ENCODE measurements at regions not wholly inside any gene's neighbourhood (a gene's known extent, or its start where the extent isn't known, plus 50 kb on each side); places are given as distances from the start of the nearest gene placed in this dataset.
"Not testable (repeated sequence)": the region's sequence is repeated elsewhere in the genome, so short reads cannot be mapped to it uniquely, and the experiment has no call there.

- Histone ChIP-seq H3K4me1 (no peaks in the 10 kb centered on the region), H3K27me3 (no peaks in the 10 kb centered on the region), H3K9ac (no peak overlapping the region), H3K4me2 (no peak overlapping the region), H3K9me3 (replicated peaks in 1 of 11) (no peaks in the 10 kb centered on the region), H3K36me3 (no peaks in the 10 kb centered on the region), H4K20me1 (no peaks in the 10 kb centered on the region), H3K4me3 (no peak overlapping the region), H3K27ac (no peak overlapping the region)
- no peak for TF ChIP-seq Cebpa-rat (IDR thresholded peaks at IDR 0.05)
These were observed 665.2 kb upstream of the ACO1 start for GRCh38 chr9:31719262-31719661.

- no peaks in the 10 kb centered on the region for H3K36me3 ChIP-seq
- no peak overlapping the region for H3K4me2 ChIP-seq
- H3K27ac ChIP-seq = no peak overlapping the region
- H3K27me3 ChIP-seq = no peaks in the 10 kb centered on the region
- TF ChIP-seq Cebpa-rat (IDR thresholded peaks at IDR 0.05) = no peak
- H4K20me1 ChIP-seq = no peaks in the 10 kb centered on the region
- no peaks in the 10 kb centered on the region for H3K9me3 ChIP-seq (replicated peaks in 1 of 11)
- H3K4me3 ChIP-seq = no peak overlapping the region
- H3K4me1 ChIP-seq = no peaks in the 10 kb centered on the region
- H3K9ac ChIP-seq = no peak overlapping the region
These were observed 654.0 kb upstream of the ACO1 start for GRCh38 chr9:31730398-31730797.

- Histone ChIP-seq H3K4me1 (no peaks in the 10 kb centered on the region), H3K9ac (no peak overlapping the region), H3K27ac (no peak overlapping the region), H3K27me3 (no peaks in the 10 kb centered on the region), H4K20me1 (no peaks in the 10 kb centered on the region), H3K9me3 (replicated peaks in 1 of 11) (no peaks in the 10 kb centered on the region), H3K4me3 (no peak overlapping the region), H3K36me3 (no peaks in the 10 kb centered on the region), H3K4me2 (no peak overlapping the region)
- no peak for TF ChIP-seq Cebpa-rat (IDR thresholded peaks at IDR 0.05)
These were observed 651.3 kb upstream of the ACO1 start for GRCh38 chr9:31733166-31733565.

GRCh38 chr9:31736581-31737179 is 647.8 kb upstream of the ACO1 start:
- H3K4me3 ChIP-seq = no peak overlapping the region
- no peaks in the 10 kb centered on the region for H3K9me3 ChIP-seq (replicated peaks in 1 of 11)
- H3K4me1 ChIP-seq = no peaks in the 10 kb centered on the region
- no peak for TF ChIP-seq Cebpa-rat (IDR thresholded peaks at IDR 0.05)
- no peaks in the 10 kb centered on the region for H3K27me3 ChIP-seq
- no peak overlapping the region for H3K27ac ChIP-seq
- no peaks in the 10 kb centered on the region for H4K20me1 ChIP-seq
- H3K4me2 ChIP-seq = no peak overlapping the region
- H3K36me3 ChIP-seq = no peaks in the 10 kb centered on the region
- H3K9ac ChIP-seq = no peak overlapping the region

- no peak for TF ChIP-seq Cebpa-rat (IDR thresholded peaks at IDR 0.05)
- Histone ChIP-seq H3K27me3 (no peaks in the 10 kb centered on the region), H3K4me1 (no peaks in the 10 kb centered on the region), H3K36me3 (no peaks in the 10 kb centered on the region), H4K20me1 (no peaks in the 10 kb centered on the region), H3K27ac (no peak overlapping the region), H3K4me2 (no peak overlapping the region), H3K9me3 (replicated peaks in 1 of 11) (no peaks in the 10 kb centered on the region), H3K4me3 (no peak overlapping the region), H3K9ac (no peak overlapping the region)
These were observed 643.7 kb upstream of the ACO1 start for GRCh38 chr9:31740705-31741104.

GRCh38 chr9:31744589-31744988 is 639.9 kb upstream of the ACO1 start:
- no peak for TF ChIP-seq Cebpa-rat (IDR thresholded peaks at IDR 0.05)
- no peaks in the 10 kb centered on the region for H3K9me3 ChIP-seq (replicated peaks in 1 of 11)
- H3K36me3 ChIP-seq = no peaks in the 10 kb centered on the region
- H3K4me3 ChIP-seq = no peak overlapping the region
- no peaks in the 10 kb centered on the region for H3K27me3 ChIP-seq
- H3K4me1 ChIP-seq = no peaks in the 10 kb centered on the region
- H3K9ac ChIP-seq = no peak overlapping the region
- H3K4me2 ChIP-seq = no peak overlapping the region
- no peak overlapping the region for H3K27ac ChIP-seq
- H4K20me1 ChIP-seq = no peaks in the 10 kb centered on the region

- Histone ChIP-seq H3K4me2 (no peak overlapping the region), H3K9me3 (replicated peaks in 1 of 11) (no peaks in the 10 kb centered on the region), H3K36me3 (no peaks in the 10 kb centered on the region), H3K27ac (no peak overlapping the region), H3K4me3 (no peak overlapping the region), H3K4me1 (no peaks in the 10 kb centered on the region), H4K20me1 (no peaks in the 10 kb centered on the region), H3K27me3 (no peaks in the 10 kb centered on the region), H3K9ac (no peak overlapping the region)
- no peak for TF ChIP-seq Cebpa-rat (IDR thresholded peaks at IDR 0.05)
These were observed 639.0 kb upstream of the ACO1 start for GRCh38 chr9:31745468-31745867.

- Histone ChIP-seq H4K20me1 (no peaks in the 10 kb centered on the region), H3K9me3 (replicated peaks in 1 of 11) (no peaks in the 10 kb centered on the region), H3K27me3 (no peaks in the 10 kb centered on the region), H3K4me1 (no peaks in the 10 kb centered on the region), H3K4me3 (no peak overlapping the region), H3K36me3 (no peaks in the 10 kb centered on the region), H3K9ac (no peak overlapping the region), H3K27ac (no peak overlapping the region), H3K4me2 (no peak overlapping the region)
- no peak for TF ChIP-seq Cebpa-rat (IDR thresholded peaks at IDR 0.05)
These were observed 638.6 kb upstream of the ACO1 start for GRCh38 chr9:31745886-31746285.

- Histone ChIP-seq H3K9ac (no peak overlapping the region), H3K36me3 (no peaks in the 10 kb centered on the region), H3K27ac (no peak overlapping the region), H4K20me1 (no peaks in the 10 kb centered on the region), H3K4me2 (no peak overlapping the region), H3K4me3 (no peak overlapping the region), H3K4me1 (no peaks in the 10 kb centered on the region), H3K9me3 (replicated peaks in 1 of 11) (no peaks in the 10 kb centered on the region), H3K27me3 (no peaks in the 10 kb centered on the region)
- TF ChIP-seq Cebpa-rat (IDR thresholded peaks at IDR 0.05) = no peak
These were observed 630.7 kb upstream of the ACO1 start for GRCh38 chr9:31753756-31754155.

GRCh38 chr9:31759703-31760102 is 624.7 kb upstream of the ACO1 start:
- no peak overlapping the region for H3K27ac ChIP-seq
- TF ChIP-seq Cebpa-rat (IDR thresholded peaks at IDR 0.05) = no peak

GRCh38 chr9:31774021-31774420 is 610.4 kb upstream of the ACO1 start:
- not testable (repeated sequence) for H3K27me3 ChIP-seq, H3K27ac ChIP-seq, H4K20me1 ChIP-seq, H3K36me3 ChIP-seq, H3K9ac ChIP-seq, H3K4me2 ChIP-seq, H3K4me1 ChIP-seq, H3K4me3 ChIP-seq
- H3K9me3 ChIP-seq (replicated peaks in 1 of 11) = peaks cover 18 to 29% (median 25%) of the 10 kb centered on the region in 11 experiments

More at GRCh38 chr9:31759703-31760102, 624.7 kb upstream of the ACO1 start:
- Histone ChIP-seq H3K27me3 (no peaks in the 10 kb centered on the region), H3K9ac (no peak overlapping the region), H3K36me3 (no peaks in the 10 kb centered on the region), H3K4me3 (no peak overlapping the region), H3K4me1 (0 out of 20 replicates have a peak, but pooled peaks cover 0 to 9% (median 0%) of the 10 kb centered on the region in 10 experiments), H3K4me2 (0 out of 22 replicates have a peak overlapping the region, but pooled peaks of 1 of the 11 experiments have one; percentile 5), H3K9me3 (replicated peaks in 1 of 11) (peaks cover 2 to 12% (median 7%) of the 10 kb centered on the region in 11 experiments; a peak in 21 of 22 replicates), H4K20me1 (no peaks in the 10 kb centered on the region)
